Eye (tissue), 1 donor: ENCODE measurements at regions not wholly inside any gene's neighbourhood (a gene's known extent, or its start where the extent isn't known, plus 50 kb on each side); places are given as distances from the start of the nearest gene placed in this dataset.
A peak's percentile ranks its signal among the peaks of the same experiment; 100 is the strongest.
"Not testable (repeated sequence)": the region's sequence is repeated elsewhere in the genome, so short reads cannot be mapped to it uniquely, and the experiment has no call there.

Experiments used
- DNase-seq: peaks from one replicate; pipeline ENCODE4 v3.0.0-alpha.2; 2015

GRCh38 chr18:46229641-46230040 is 125.5 kb downstream of the HAUS1 start:
- DNase-seq = not testable (repeated sequence)

- no peak for DNase-seq
Observed at GRCh38 chr18:46236156-46236555, 132.0 kb downstream of the HAUS1 start.

GRCh38 chr18:46237891-46238290 is 133.7 kb downstream of the HAUS1 start:
- no peak for DNase-seq

- no peak for DNase-seq
Observed at GRCh38 chr18:46239549-46239948, 135.4 kb downstream of the HAUS1 start.

- DNase-seq = no peak
Observed at GRCh38 chr18:46239998-46240397, 135.8 kb downstream of the HAUS1 start.

DNA sequence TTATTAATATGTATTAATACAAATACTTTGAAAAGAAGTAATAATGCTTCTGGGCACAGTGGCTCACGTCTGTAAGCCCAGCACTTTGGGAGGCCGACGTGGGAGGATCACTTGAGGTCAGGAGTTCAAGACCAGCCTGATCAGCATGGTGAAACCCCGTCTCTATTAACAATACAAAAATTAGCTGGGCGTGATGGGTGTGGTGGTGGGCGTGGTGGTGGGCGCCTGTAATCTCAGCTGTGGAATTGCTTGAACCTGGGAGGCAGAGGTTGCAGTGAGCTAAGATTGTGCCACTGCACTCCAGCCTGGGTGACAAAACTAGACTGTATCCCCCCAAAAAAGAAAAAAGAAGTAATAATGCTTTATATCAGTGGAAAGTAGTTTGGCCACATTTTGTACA is 137.2 kb downstream of the HAUS1 start:
- not testable (repeated sequence) for DNase-seq

- no peak for DNase-seq
Observed at GRCh38 chr18:46242183-46242582, 138.0 kb downstream of the HAUS1 start.

DNA sequence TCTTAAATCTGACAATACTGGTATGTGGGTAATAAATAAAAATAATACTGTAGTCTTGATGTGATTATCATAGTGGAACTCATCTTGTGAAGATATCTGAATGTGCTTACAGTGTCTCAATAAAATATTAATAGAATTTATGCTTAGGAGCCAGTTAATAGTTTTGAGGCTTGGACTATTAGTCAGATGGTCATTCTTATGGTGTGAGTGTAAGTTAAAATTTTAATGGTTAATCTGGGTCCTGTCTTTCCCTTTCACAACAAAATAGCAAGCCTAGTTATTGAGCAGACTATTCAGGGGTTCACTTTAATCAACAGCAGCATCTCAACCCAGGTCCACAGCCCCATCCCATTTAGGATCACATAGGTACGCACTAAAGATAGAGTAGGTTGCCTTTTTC is 138.9 kb downstream of the HAUS1 start:
- DNase-seq = no peak

DNA sequence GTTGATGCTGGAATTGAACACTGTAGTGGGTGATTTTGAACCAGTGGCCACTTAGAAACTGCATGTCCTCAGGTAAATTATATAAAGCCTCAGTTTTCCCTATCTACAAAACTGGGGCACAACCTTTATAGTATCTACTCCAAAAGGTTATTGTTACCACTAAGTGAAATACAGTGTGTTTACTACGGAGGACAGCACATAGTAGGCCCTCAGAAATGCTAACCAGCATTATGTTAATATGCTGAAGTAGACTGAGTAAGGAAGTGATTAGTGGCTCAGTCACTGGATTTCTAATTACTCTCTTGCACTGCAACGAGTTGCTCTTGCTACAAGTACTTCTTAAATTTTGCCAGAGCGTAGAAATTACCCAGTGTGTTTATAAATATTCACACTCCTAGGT is 139.5 kb downstream of the HAUS1 start:
- DNase-seq = no peak

GRCh38 chr18:46246101-46246500 is 141.9 kb downstream of the HAUS1 start:
- DNase-seq = no peak

DNA sequence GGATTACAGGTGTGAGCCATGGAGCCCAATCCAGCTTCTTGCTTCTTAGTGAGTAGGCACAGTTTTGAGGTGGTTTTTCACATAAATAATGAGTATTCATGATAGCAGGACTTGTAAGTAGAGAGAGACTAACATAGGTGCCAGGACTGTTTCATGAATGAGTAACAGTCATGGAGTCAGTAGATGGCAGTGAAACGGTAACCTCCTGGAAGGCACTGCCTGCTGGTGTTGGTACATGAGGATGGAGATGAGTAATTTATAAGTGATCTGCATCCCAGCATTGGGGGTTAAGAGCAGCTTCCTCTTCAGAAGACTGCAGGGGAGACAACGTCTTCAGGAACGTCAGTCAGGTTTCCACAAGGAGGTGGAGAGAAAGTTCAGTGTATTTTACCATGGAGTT is 143.8 kb downstream of the HAUS1 start:
- no peak for DNase-seq

- peak; percentile 55 for DNase-seq
Observed at GRCh38 chr18:46250084-46250811, 146.1 kb downstream of the HAUS1 start.

DNA sequence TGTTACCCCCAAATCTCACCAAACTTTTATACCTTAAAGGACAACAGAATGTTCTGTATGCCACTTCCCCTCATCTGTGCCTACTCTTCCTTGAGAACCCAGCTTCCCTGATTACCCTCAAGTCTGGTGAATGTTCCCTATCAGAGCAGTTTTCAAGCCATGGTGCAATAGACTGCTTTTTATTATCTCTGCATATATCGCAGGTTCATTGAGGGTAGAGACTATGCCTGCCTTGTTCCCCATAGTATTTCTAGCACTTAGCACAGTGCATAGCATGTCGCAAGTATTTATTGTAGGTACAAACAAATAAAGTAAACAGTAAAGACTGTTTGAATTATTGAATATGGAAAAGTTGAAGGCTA is 146.6 kb downstream of the HAUS1 start:
- no peak for DNase-seq

DNA sequence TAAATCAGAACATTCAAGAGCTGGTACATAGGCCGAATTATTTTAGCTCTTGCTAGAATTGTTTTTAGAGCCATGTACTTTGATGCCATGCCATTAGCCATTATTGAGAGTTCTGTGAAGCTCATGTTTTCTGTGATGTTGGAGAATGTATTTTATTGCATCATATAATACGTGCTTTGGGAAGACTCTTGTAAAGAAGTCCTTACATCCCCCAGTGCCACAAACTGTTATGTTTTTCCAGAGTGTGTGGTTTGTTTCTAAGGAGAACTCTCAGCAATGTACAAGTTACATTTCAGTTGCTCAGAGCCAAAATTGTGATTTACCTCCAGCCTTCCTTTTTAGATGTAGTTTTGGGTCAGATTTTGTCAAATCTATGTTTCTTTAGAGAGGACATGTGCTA is 148.6 kb downstream of the HAUS1 start:
- DNase-seq = no peak

DNA sequence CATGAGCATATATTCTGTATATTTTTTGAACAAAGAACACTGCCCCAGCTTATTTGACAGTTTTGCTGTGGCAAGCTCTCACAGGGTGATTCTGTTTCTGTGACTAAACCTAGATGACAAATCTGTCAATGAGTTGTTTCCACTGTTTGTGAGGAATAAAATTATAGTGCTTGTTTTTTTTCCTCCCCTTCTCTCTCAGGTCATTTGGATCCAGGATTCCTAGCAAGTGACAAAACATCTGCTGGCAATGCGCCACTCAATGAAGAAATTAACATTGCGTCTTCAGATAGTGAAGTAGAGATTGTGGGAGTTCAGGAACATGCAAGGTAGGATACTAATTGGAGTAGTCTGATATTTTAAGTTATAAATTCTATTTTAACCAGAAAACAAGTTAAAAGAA is 149.3 kb downstream of the HAUS1 start:
- DNase-seq = no peak

DNA sequence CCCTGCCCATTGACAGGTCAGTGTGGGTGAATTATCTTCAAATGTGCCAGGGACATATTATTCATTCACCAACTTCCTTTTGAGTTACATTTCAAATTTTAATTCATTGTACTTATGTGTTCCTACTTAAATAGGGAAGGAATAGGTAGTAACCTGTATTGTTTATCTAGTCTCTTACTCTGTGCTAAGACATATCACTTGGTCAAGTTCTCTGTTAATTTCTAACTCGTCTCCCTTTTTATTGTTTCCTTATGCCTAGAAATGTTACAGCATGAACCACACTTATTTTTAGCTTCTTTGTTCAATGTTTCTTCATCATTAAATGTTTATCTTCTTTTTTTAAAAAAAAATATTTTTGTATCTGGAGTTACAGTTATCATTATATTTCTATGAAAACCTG is 151.9 kb downstream of the HAUS1 start:
- no peak for DNase-seq

GRCh38 chr18:46257366-46257765 is 153.2 kb downstream of the HAUS1 start:
- no peak for DNase-seq

DNA sequence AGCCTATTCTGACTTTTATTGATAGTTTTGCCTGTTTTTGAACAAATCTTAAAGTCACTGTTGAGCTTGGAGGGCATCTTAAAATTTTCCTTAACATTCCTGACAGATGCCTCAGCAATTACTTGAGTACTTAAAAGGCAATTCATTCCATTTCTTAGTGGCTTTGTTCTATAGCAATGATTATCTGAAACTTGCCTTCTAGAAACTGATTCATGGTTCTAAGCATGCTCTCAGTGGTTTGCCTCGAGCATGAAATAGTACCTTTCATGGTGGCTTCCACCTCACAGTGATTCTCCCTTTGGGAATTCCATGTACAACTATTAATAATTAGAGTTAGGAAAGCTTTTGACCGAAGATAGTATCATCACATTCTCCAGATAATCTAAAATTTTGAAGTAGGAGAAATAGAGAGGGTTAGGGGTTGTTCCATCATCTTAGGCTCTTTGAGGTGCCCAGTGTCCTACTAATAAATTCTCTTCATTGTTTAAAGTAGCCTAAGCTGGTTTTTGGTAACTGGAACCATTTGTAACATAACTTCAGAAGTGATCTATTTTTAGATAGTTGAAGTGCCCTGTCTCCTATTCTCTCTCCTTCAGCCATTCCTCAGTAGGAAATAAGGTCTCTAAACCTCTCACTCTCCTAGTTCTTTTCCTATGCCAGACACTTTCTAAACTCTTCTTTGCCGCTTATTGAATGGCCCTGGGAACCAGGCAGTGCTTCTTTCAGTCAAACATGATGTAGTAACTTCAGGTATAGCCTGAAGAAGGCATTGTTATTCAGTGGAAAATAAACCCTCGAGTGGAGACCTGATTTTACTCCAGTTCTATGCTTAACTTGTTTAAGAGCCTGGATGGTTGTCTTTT is 156.1 kb downstream of the HAUS1 start:
- no peak for DNase-seq

- DNase-seq = no peak
Observed at GRCh38 chr18:46260879-46261143, 156.6 kb downstream of the HAUS1 start.

DNA sequence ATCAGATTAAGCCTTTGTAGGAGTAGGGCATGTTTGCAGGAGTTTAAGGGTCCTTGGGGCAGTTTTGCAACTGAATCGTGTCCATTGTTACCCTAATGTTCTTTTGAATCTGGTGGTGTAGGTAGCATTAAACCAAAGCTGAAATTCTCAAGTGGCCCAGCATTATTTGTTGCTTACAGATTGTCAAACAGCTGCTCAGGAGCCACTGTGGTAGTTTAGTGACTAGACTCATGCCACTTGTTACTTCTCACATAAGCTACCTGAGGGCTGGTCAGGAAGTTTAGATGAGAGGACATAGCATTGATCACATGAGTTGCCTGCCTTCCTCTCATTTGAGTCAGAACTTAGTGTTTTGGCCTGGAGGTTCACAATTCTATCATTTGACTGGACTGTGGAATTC is 157.6 kb downstream of the HAUS1 start:
- no peak for DNase-seq

GRCh38 chr18:46262856-46263255 is 158.7 kb downstream of the HAUS1 start:
- no peak for DNase-seq

- peak; percentile 17 for DNase-seq
Observed at GRCh38 chr18:46264255-46264654, 160.1 kb downstream of the HAUS1 start.

DNA sequence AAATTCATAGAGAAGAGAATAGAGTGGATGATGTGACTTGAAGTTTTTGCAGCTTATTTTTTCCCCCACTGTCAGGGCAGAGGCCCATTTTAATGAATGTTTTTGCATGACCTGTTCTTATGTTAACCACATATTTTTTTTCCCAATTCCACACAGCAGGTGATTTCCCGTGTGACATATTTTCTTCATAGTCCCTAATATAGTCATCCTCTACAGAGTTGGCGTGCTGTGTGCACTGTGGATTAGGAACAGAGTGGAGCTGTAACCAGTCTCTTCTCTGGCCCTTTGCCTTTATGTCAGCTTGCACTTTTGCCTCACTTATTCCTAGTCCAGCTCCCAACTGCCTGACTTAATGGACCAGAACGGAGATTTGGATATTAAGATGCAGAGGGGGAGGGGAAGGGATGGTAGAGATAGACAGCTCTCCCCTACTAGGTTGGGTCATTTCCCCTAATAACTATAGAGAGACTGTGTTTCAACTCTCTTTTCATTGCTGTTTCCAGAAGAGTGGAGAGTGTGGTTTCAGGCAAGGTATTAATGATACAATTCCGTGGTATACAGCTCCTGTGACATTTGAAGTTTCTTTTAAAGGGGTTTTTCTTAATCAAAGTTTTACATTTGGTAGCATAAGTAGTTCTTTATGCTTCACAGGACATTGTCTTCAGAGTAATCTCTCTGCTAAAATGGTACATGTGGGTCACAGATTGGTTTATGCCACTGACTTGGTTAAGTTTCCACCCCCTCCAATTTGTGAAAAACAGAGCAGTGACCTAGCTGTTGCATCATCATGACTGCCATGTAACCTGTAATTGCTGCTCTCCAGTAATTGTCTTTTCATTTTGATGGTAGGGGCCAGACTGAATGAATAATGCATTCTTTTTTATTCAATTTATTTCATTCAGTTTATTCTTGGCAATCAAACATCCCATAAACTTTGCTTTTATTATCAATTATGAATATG is 161.3 kb downstream of the HAUS1 start:
- DNase-seq = no peak

DNA sequence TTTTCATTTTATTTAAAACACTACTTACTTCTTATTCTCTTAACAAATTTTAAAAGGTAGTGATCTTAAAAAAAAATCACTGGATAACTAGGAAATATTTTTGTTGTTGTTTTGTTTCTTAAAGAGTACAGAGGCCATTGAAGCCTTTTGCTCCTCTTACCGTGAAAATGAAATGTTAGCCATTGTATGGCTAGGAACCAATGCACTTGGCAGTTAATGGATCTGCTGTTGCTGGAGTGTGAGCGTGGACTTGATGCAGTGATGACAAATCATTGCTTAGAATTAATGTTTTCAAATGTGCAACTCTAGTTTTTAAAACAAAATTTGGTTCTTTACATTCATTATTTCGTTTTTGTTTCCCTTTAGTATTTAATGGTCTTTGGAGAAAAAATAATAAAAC is 162.3 kb downstream of the HAUS1 start:
- no peak for DNase-seq
